OCI-M1 (cell line): ENCODE measurements at regions not wholly inside any gene's neighbourhood (a gene's known extent, or its start where the extent isn't known, plus 50 kb on each side); places are given as distances from the start of the nearest gene placed in this dataset.
"Not testable (repeated sequence)": the region's sequence is repeated elsewhere in the genome, so short reads cannot be mapped to it uniquely, and the experiment has no call there.

ENCODE experiments used
- DNase-seq: peaks from one replicate; lab custom pipeline; 2025; lab: John Stamatoyannopoulos, UW

DNA sequence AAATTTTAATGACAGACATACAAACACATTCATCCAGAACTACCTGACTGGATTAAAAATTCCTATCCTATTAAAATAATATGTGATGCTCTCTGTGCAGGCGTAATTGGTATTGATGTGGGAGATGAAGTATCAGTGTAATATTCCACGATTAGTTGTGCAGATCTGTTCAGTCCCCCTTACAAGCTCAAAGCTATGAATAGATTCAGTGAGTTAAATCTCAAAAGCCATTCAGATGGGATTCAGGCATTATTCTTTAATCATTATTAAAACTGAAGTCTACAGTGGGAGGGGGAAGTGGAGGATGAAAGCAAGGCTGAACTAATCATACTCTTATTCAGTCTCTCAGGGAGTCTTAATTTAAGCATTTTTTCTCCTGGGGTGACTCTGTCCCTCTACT is 855.8 kb downstream of the EFNA5 start:
- no peak for DNase-seq

GRCh38 chr5:106801554-106801953 is 869.2 kb downstream of the EFNA5 start:
- no peak for DNase-seq

GRCh38 chr5:106797996-106798395 is 872.7 kb downstream of the EFNA5 start:
- no peak for DNase-seq

DNA sequence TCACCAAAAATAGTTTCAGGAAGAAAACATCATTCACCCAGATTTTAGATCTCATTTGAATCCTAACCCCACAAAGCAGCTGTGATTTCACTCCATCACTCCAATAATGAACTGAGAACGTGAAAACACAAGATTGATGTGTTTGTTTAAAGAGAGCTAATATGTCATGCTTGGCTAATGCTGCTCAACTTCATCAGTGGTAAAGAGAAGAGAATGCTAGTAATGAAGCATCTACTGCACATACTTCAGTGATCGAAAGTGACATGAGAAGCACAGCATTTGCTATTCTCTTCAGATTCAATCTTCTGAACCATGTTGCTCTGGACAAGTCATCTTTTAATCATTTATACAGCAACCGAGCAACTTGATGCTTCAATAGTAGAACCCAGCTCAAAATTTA is 874.7 kb downstream of the EFNA5 start:
- no peak for DNase-seq

- no peak for DNase-seq
Observed at GRCh38 chr5:106784846-106785245, 885.9 kb downstream of the EFNA5 start.

GRCh38 chr5:106780355-106780754 is 890.4 kb downstream of the EFNA5 start:
- DNase-seq, result no peak

GRCh38 chr5:106776515-106776914 is 894.2 kb downstream of the EFNA5 start:
- not testable (repeated sequence) for DNase-seq

DNA sequence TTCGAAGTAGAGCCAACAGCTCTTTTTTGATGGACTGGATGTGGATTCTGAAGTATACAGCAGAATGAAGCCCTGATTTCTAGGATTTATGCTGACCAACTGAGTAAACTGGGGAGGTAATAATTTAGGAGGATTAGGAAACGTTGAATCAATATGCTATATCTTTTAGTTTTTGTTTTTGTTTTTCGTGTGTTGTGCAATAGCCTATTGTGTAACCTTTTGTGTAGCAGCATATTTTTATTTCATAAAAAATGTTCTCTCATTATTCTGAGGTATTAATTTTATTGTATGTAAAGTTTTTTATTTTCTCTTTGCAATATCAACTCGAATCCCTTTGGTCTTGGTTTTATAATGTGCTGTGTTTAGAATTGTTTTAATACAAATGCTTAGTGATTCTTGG is 902.3 kb downstream of the EFNA5 start:
- no peak for DNase-seq

- no peak for DNase-seq
Observed at GRCh38 chr5:106766916-106767315, 903.8 kb downstream of the EFNA5 start.

DNA sequence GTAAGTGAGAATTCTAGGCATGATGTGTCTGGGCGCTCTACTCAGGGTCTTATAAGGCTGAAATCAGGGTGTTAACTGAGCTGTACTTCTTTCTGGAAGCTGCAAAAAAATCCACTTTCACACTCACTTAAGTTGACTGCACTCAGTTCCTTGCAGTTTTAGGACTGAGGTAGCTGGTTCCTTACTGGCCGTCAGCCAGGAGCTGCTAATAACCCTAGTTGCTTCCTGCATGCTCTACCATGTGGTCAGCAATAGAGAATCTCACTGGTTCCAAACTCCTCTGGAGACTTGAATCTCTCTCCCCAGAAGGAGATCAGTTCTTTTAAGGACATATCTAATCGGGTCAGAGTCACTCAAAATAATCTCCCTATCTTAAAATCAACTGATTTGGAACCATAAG is 911.2 kb downstream of the EFNA5 start:
- DNase-seq, result no peak

DNA sequence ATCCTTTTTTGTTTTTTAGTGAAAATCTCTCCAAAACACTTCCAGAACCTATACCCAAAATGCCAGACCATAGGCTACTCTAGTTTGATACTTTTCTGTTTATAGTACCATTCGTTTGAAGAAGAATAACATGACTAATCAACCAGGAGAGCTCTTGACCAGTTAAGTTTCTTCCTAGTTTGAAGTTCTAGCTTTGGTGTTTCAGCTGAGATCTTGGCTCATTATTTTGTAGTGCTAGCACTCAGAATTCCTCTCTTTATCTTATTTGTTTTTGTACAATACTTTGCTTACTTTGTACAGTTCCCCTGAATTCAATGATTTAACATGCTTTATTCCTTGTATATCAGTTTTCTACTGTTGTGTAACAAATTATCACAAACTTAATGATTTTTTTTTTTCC is 911.6 kb downstream of the EFNA5 start:
- no peak for DNase-seq

DNA sequence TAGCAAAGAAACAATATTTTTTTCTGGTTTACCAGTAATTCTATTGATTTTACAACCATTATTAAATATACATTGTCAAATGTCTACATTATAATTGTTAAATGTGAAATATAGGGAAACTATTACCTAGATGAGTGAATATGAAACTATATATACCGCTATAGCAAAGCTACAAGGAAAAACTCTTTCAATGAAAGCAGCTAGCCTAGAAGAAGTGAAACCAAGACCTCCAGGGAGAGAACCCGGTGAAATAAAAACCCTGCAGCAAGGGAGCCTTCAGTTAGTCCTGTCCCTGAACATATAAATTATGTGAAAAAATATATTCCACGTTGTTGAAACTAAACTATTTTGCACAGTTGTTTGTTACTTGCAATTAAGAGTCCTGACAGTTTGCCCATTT is 913.1 kb downstream of the EFNA5 start:
- DNase-seq, result peak; percentile 59

- DNase-seq, result no peak
Observed at GRCh38 chr5:106755789-106756188, 914.9 kb downstream of the EFNA5 start.

DNA sequence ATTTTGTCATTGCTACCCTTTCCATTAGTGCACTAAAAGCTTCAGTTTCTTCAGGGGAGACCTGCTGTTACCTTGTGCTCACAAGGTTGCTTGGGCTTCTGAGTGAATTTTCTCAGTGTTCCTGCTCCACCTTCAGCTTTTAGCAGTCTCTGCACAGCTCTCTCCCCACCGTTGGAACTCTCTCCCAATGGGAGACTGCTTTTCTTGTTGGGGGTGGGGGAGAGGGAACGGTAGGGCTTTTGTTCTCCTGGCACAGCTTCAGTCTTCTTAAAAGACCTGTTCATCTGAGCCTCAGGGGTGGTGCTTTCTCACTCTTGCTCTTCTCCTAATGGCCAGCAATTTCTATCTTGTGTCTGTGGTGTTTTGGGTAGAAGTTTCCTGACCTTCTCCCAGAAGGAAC is 915.7 kb downstream of the EFNA5 start:
- DNase-seq, result no peak

DNA sequence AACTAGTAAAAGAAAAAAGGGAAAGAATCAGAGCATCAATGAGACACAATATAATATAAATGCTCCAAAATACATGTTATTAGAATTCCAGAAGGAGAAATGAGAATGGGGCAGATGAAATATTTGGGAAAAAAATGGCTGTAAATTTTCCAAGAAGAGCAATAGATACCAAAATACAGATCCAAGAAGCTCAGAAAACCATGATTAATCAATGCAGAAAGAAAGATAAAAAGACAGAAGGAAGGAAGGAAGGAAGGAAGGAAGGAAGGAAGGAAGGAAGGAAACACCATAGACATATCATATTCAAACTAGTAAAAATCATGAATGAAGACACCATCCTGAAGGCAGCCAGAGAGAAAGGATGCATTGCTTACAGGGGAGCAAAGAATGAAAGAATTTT is 920.9 kb downstream of the EFNA5 start:
- no peak for DNase-seq

GRCh38 chr5:106739127-106739526 is 931.6 kb downstream of the EFNA5 start:
- no peak for DNase-seq

GRCh38 chr5:106737111-106737510 is 933.6 kb downstream of the EFNA5 start:
- DNase-seq, result no peak

GRCh38 chr5:106732624-106733023 is 938.1 kb downstream of the EFNA5 start:
- no peak for DNase-seq

- no peak for DNase-seq
Observed at GRCh38 chr5:106730912-106731311, 939.8 kb downstream of the EFNA5 start.

DNA sequence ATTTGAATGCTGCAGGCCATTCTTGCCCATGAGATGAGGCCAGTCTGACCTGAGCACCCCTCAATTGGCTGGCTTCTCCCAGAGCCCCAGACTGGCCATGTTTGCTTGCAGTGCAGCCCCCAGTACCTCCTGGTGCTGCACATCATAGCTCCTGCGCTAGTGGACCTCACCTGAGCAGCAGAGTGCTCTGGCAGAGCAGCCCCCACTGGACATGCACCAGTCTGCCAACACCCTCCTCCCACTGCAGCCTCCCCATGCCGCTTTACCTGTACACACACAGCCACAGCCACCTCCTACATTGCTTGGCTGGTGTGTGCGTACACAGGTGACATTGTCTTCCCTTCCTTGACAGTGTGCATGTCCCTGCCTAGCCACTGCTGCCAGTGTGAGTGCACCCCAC is 940.2 kb downstream of the EFNA5 start:
- DNase-seq, result no peak

DNA sequence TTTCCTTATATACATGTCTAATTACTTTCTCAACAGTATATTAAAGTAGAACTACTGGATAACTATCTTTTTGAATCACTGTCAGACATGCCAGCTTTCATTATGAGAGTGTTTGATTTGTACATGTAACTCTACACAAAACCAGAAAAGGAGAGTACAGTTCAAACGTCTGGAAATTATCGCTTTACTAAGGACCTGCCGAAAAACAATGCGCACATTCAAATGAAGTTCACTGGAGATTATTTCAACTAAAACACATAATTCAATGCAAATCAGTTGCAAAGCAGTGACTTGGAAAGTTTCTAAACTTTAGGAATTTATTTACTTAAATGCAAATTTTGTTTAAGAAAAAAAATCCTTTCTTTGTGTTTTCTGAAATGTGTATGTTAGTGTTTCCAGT is 942.5 kb downstream of the EFNA5 start:
- DNase-seq, result no peak

DNA sequence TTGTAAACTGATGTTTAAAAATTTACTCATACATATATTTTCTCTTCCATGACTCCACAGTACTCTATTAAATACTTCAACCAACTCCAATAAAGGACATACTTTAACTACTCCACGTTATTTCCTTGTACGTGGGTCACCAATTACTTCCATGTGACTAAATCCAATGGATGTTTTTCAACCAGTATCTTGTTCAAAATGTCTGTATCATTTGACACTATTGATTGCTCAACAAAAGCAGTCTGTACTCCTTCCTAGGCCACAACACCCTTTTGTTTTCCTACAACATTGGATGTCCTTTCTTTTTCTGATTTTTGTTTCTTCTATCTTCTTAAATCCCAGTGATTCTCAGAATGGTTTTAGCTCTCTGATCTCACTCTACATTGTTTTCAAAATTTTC is 943.7 kb downstream of the EFNA5 start:
- DNase-seq, result no peak

- no peak for DNase-seq
Observed at GRCh38 chr5:106720367-106720766, 950.4 kb downstream of the EFNA5 start.

DNA sequence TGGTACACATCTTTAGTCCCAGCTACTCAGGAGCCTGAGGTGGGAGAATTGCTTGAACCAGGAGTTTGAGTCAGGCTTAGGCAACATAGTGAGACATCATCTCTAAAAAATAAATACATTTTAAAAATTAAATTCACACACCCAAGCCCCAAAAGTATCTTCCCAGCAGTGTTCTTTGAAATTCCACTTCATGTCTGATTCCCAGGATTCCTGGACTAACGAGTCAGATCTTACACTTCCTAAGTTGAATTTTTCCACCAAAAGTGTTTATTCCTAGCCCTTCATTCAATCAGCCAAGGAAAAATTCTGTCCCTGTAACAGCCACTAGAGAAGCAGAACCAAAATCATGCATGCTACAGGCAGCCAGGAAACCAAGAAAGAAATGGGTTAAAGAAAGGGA is 970.9 kb downstream of the EFNA5 start:
- DNase-seq, result no peak

DNA sequence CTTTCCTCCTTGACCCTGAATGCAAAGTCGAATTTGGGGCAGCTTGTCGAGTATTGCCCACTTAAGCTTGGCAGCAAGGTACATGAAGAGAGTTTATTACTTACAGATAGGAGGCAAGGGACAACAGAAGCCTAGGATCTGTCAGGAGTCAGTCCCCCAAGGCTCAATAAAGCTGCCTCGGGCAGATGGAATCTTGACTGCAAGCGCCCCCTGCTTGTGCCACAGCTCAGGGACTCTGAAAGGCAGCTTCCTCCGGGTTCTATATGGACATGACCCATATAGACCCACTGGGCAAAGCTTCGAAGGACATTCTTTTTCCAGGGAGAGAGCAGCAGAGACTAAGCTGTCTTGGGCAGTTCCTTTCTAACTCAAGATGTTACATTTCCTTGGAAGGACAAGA is 971.5 kb downstream of the EFNA5 start:
- peak; percentile 16 for DNase-seq
